Hepatic stellate cell (primary cell): ENCODE measurements at regions not wholly inside any gene's neighbourhood (a gene's known extent, or its start where the extent isn't known, plus 50 kb on each side); places are given as distances from the start of the nearest gene placed in this dataset.

Experiments
- DNase-seq: peaks from one replicate; pipeline ENCODE4 v3.0.0; 2011; ENCODE audit warnings: low spot score

GRCh38 chr3:88209356-88209755, 59.6 kb downstream of the C3orf38 start:
- no peak for DNase-seq

GRCh38 chr3:88211096-88211890, 61.5 kb downstream of the C3orf38 start:
- DNase-seq, result no peak

GRCh38 chr3:88219138-88219792, 69.5 kb downstream of the C3orf38 start:
- DNase-seq, result peak; percentile 45

GRCh38 chr3:88220126-88220525, 70.4 kb downstream of the C3orf38 start:
- no peak for DNase-seq

GRCh38 chr3:88221726-88222125, 72.0 kb downstream of the C3orf38 start:
- no peak for DNase-seq

- no peak for DNase-seq
Measured at GRCh38 chr3:88222343-88222742, 72.6 kb downstream of the C3orf38 start.

- no peak for DNase-seq
Measured at GRCh38 chr3:88225326-88226008, 75.7 kb downstream of the C3orf38 start.

GRCh38 chr3:88226910-88227309, 77.2 kb downstream of the C3orf38 start:
- no peak for DNase-seq

GRCh38 chr3:88230638-88231037, 80.9 kb downstream of the C3orf38 start:
- DNase-seq, result no peak

- DNase-seq, result no peak
Measured at GRCh38 chr3:88231207-88231606, 81.4 kb downstream of the C3orf38 start.

- DNase-seq, result no peak
Measured at GRCh38 chr3:88231632-88232031, 81.9 kb downstream of the C3orf38 start.

- no peak for DNase-seq
Measured at GRCh38 chr3:88235102-88235501, 85.3 kb downstream of the C3orf38 start.

GRCh38 chr3:88239870-88240269, 90.1 kb downstream of the C3orf38 start:
- DNase-seq, result no peak

GRCh38 chr3:88248658-88249057, 98.9 kb downstream of the C3orf38 start:
- DNase-seq, result no peak

- no peak for DNase-seq
Measured at GRCh38 chr3:88259045-88259444, 109.3 kb downstream of the C3orf38 start.

GRCh38 chr3:88262527-88262926, 112.8 kb downstream of the C3orf38 start:
- DNase-seq, result no peak

- DNase-seq, result no peak
Measured at GRCh38 chr3:88263417-88264100, 113.8 kb downstream of the C3orf38 start.

GRCh38 chr3:88267441-88267840, 117.7 kb downstream of the C3orf38 start:
- no peak for DNase-seq

- no peak for DNase-seq
Measured at GRCh38 chr3:88267847-88268246, 118.1 kb downstream of the C3orf38 start.

GRCh38 chr3:88280326-88280725, 130.6 kb downstream of the C3orf38 start:
- no peak for DNase-seq

- DNase-seq, result no peak
Measured at GRCh38 chr3:88282528-88283241, 132.9 kb downstream of the C3orf38 start.

GRCh38 chr3:88283242-88283592, 133.5 kb downstream of the C3orf38 start:
- no peak for DNase-seq
